ENCODE measurements at regions not wholly inside any gene's neighbourhood (a gene's known extent, or its start where the extent isn't known, plus 50 kb on each side); places are given as distances from the start of the nearest gene placed in this dataset.

DNA sequence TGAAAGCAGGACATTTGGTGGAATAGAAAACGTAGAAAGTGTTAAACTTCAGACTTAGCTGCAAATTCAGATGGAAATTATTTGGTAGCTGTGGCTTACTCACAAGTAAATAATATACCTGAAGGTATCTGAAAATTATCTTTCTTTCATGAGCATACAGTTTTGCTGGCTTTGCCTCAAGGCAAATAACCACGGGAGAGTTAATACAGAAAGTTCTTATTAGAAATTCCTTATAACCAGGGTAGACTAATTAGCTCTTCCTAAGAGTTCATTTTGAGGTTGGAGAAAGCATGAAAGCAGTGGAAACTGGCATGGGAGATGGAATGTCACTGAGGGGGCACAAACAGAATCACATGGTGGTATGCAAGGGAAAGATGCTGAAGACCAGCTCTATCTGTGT, 217.5 kb downstream of the CD83 start (continued):
- TF ChIP-seq CHD2 (IDR thresholded peaks at IDR 0.05; ENCODE audit: low read length, partially characterized antibody) = no peak
- TF ChIP-seq MXI1 (IDR thresholded peaks at IDR 0.05; ENCODE audit: low read depth, low read length) = no peak
- TF ChIP-seq MEF2A (IDR thresholded peaks at IDR 0.05; ENCODE audit: borderline replicate concordance, low read depth) = no peak
- no peak for TF ChIP-seq GATA2 (CRISPR knock-in tag; IDR thresholded peaks at IDR 0.05)
- no peak for TF ChIP-seq GABPA (IDR thresholded peaks at IDR 0.05; ENCODE audit: low read depth)

GRCh38 chr6:14337152-14337551, 219.6 kb downstream of the CD83 start:
- no peaks in the 10 kb centered on the region for H3F3A ChIP-seq (replicated peaks; ENCODE audit: insufficient read depth)
- H3K9ac ChIP-seq = no peak overlapping the region
- no peaks in the 10 kb centered on the region for H3K4me1 ChIP-seq (ENCODE audit: control insufficient read depth in 1 of 2, insufficient read depth in 2 of 2, low read depth in 1 of 2, low read length in 1 of 2)
- H3K36me3 ChIP-seq (replicated peaks in 1 of 2; ENCODE audit: control insufficient read depth in 1 of 2, insufficient read depth in 2 of 2, low read length in 1 of 2) = no peaks in the 10 kb centered on the region
- H3K4me2 ChIP-seq = no peak overlapping the region
- H3K9me3 ChIP-seq = no peaks in the 10 kb centered on the region
- H2AFZ ChIP-seq (ENCODE audit: low read depth) = no peak overlapping the region
- 83% methylated on average over 3 of the region's 3 CpGs for WGBS (ENCODE audit: low lambda C conversion rate)
- POLR2A ChIA-PET = no interaction called here
- TF ChIP-seq, protein P1, sequence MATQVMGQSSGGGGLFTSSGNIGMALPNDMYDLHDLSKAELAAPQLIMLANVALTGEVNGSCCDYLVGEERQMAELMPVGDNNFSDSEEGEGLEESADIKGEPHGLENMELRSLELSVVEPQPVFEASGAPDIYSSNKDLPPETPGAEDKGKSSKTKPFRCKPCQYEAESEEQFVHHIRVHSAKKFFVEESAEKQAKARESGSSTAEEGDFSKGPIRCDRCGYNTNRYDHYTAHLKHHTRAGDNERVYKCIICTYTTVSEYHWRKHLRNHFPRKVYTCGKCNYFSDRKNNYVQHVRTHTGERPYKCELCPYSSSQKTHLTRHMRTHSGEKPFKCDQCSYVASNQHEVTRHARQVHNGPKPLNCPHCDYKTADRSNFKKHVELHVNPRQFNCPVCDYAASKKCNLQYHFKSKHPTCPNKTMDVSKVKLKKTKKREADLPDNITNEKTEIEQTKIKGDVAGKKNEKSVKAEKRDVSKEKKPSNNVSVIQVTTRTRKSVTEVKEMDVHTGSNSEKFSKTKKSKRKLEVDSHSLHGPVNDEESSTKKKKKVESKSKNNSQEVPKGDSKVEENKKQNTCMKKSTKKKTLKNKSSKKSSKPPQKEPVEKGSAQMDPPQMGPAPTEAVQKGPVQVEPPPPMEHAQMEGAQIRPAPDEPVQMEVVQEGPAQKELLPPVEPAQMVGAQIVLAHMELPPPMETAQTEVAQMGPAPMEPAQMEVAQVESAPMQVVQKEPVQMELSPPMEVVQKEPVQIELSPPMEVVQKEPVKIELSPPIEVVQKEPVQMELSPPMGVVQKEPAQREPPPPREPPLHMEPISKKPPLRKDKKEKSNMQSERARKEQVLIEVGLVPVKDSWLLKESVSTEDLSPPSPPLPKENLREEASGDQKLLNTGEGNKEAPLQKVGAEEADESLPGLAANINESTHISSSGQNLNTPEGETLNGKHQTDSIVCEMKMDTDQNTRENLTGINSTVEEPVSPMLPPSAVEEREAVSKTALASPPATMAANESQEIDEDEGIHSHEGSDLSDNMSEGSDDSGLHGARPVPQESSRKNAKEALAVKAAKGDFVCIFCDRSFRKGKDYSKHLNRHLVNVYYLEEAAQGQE (IDR thresholded peaks at IDR 0.05; ENCODE audit: low read depth, low read length) = no peak
- no peak for TF ChIP-seq MEF2A (IDR thresholded peaks at IDR 0.05; ENCODE audit: borderline replicate concordance, low read depth)
- TF ChIP-seq FOXJ3 (CRISPR knock-in tag; IDR thresholded peaks at IDR 0.05) = no peak
- TF ChIP-seq RAD21 (IDR thresholded peaks at IDR 0.05; ENCODE audit: low read length) = no peak
- no peak for TF ChIP-seq RFX5 (IDR thresholded peaks at IDR 0.05; ENCODE audit: low read length)
- no peak for TF ChIP-seq NFIC (IDR thresholded peaks at IDR 0.05; ENCODE audit: borderline replicate concordance)
- no peak for TF ChIP-seq SIN3A (IDR thresholded peaks at IDR 0.05; ENCODE audit: borderline replicate concordance, low read depth, low read length)
- TF ChIP-seq, protein P2, sequence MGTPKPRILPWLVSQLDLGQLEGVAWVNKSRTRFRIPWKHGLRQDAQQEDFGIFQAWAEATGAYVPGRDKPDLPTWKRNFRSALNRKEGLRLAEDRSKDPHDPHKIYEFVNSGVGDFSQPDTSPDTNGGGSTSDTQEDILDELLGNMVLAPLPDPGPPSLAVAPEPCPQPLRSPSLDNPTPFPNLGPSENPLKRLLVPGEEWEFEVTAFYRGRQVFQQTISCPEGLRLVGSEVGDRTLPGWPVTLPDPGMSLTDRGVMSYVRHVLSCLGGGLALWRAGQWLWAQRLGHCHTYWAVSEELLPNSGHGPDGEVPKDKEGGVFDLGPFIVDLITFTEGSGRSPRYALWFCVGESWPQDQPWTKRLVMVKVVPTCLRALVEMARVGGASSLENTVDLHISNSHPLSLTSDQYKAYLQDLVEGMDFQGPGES (IDR thresholded peaks at IDR 0.05; ENCODE audit: low read depth, low read length) = no peak
- no peak overlapping the region for H3K4me3 ChIP-seq (ENCODE audit: low read depth in 2 of 2, low read length in 1 of 2)
- no peaks in the 10 kb centered on the region for H4K20me1 ChIP-seq (ENCODE audit: insufficient read depth)
- no peaks in the 10 kb centered on the region for H3K27me3 ChIP-seq (ENCODE audit: insufficient read depth)
- H3K79me2 ChIP-seq (ENCODE audit: insufficient read depth) = no peaks in the 10 kb centered on the region
- CTCF ChIA-PET = interaction anchor here (1.0 kb wide), 1 partner anchor 1054 kb away, joined by 3 read pairs; no protein-coding TSS in a partner anchor
- no peak for DNase-seq
- H3K9me2 ChIP-seq = no peaks in the 10 kb centered on the region
- H3K27ac ChIP-seq (ENCODE audit: low read depth in 2 of 2, low read length in 1 of 2) = no peak overlapping the region

All from SK-N-SH (cell line).